ENCODE measurements at regions not wholly inside any gene's neighbourhood (a gene's known extent, or its start where the extent isn't known, plus 50 kb on each side); places are given as distances from the start of the nearest gene placed in this dataset.

DNA sequence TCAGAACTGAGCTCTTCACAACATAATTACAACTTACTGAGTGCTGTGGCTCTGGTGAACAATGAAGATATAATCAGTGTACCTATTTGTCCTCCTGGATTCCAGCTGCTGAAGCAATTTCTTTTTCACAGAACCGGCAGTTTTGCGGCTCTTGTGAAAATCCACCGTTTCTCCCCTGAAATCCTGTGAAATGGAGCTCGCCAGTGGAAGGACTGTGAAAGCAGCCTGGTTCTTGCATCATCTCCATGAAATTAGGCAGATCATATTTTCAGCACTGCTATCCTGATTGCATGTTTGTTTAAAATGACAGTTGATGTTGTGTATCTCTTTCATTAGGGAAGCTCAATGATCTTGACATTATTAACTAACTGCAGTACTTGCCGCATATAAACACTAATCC, 120.2 kb upstream of the SNX19 start:
- 75 to 78% methylated on average over 5 of the region's 5 CpGs for WGBS, 2 donors
- Histone ChIP-seq H3K27ac (no peak overlapping the region), H3K4me3 (no peak overlapping the region), H3K4me1 (no peaks in the 10 kb centered on the region), H3K27me3 (no peaks in the 10 kb centered on the region), H3K9me3 (no peaks in the 10 kb centered on the region), H3K36me3 (replicated peaks in 1 of 2; ENCODE audit: insufficient read depth in 1 of 2, low read depth in 2 of 2) (no peaks in the 10 kb centered on the region)
- intact Hi-C loops (cut with DNase I): no loop called here
- TF ChIP-seq, protein P1, sequence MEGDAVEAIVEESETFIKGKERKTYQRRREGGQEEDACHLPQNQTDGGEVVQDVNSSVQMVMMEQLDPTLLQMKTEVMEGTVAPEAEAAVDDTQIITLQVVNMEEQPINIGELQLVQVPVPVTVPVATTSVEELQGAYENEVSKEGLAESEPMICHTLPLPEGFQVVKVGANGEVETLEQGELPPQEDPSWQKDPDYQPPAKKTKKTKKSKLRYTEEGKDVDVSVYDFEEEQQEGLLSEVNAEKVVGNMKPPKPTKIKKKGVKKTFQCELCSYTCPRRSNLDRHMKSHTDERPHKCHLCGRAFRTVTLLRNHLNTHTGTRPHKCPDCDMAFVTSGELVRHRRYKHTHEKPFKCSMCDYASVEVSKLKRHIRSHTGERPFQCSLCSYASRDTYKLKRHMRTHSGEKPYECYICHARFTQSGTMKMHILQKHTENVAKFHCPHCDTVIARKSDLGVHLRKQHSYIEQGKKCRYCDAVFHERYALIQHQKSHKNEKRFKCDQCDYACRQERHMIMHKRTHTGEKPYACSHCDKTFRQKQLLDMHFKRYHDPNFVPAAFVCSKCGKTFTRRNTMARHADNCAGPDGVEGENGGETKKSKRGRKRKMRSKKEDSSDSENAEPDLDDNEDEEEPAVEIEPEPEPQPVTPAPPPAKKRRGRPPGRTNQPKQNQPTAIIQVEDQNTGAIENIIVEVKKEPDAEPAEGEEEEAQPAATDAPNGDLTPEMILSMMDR (IDR thresholded peaks at IDR 0.05): no peak
- TF ChIP-seq POLR2A (IDR thresholded peaks at IDR 0.05): no peak
- no peak for DNase-seq
- ATAC-seq: no peak

DNA sequence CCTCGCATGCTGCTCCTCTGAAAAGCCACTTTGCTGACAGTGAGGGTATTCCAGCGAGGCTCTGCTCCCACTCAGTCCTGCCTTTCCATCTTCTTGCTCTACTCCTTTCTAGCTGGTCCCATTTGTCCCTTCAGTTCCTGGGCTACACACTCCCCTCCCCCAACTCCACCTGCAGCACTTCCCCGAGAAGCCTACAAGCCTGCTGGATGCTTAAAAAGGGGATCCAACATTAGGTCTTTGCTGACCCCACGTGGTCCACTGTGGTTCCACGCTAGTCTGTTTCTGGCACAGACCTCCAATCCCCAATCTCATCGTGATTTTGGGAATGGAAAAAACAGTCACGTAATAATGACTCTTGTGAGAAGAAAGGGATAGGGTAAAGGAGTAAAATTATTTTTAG, 121.6 kb upstream of the SNX19 start:
- ATAC-seq: no peak
- Histone ChIP-seq H3K27ac (no peak overlapping the region), H3K36me3 (replicated peaks in 1 of 2; ENCODE audit: insufficient read depth in 1 of 2, low read depth in 2 of 2) (no peaks in the 10 kb centered on the region), H3K9me3 (no peaks in the 10 kb centered on the region), H3K4me1 (no peaks in the 10 kb centered on the region), H3K27me3 (no peaks in the 10 kb centered on the region), H3K4me3 (no peak overlapping the region)
- no peak for DNase-seq
- intact Hi-C loops (cut with DNase I): no loop called here
- TF ChIP-seq POLR2A (IDR thresholded peaks at IDR 0.05): no peak
- TF ChIP-seq, protein P1 (IDR thresholded peaks at IDR 0.05): no peak
- 46 to 49% methylated on average over 7 of the region's 7 CpGs for WGBS, 2 donors

DNA sequence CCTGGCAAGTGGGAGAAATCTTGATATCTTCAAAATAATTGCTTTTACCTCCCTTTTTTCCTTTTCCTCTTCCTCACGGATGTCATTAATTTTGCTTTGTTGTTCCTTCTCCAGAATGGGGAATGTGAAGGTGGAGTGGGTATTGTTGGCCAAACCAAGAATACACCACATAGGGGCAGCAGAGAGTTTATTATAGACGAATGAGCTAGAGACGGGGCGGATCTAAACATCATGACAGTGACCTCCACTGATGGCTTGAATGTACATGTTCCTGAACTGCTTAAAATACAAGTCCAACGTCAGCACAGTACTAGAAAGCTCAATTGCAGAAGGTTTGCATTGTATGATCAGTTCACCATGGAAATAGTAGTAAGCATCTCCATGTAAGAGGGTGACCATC, 122.3 kb upstream of the SNX19 start:
- no peak for DNase-seq
- no peak for ATAC-seq
- no peaks in the 10 kb centered on the region for H3K9me3 ChIP-seq
- TF ChIP-seq, protein P1 (IDR thresholded peaks at IDR 0.05): no peak
- TF ChIP-seq POLR2A (IDR thresholded peaks at IDR 0.05): no peak
- H3K27ac ChIP-seq: no peak overlapping the region
- intact Hi-C loops (cut with DNase I): no loop called here
- WGBS, 2 donors: 28 to 30% methylated on average over 5 of the region's 5 CpGs
- H3K4me1 ChIP-seq: no peaks in the 10 kb centered on the region
- no peak overlapping the region for H3K4me3 ChIP-seq
- H3K36me3 ChIP-seq (replicated peaks in 1 of 2; ENCODE audit: insufficient read depth in 1 of 2, low read depth in 2 of 2): no peaks in the 10 kb centered on the region
- no peaks in the 10 kb centered on the region for H3K27me3 ChIP-seq

DNA sequence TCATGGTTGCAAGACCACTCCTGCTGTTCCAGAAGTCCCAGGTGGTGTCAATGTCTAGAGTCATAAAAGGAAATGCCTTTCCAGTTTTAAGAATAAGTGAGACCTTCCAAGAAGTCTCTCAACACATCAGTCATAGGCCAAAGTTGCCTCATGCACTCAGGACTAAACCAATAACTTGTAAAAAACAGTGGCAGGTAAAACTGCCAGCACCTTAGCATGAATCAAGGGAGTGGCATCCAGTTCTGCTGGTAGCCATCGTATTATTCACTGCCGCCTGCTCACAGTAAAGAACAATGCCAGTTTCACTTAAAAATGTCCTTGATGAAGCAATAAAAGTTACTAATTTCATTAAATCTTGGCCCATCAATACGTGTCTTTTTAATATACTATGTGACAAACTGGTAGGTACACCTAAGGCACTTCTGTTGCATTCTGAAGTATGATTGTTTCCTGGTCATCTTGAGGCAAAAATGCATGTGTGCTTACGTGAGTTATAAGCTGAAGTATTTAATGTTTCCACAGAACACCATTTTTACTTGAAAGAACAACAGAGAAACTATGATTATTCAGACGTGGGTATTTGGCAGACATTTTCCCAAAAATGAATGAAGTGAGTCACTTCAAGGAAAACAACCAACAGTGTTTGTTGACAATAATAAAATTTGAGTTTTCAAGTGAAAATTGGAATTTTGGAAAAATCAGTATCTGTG, 125.2 kb upstream of the SNX19 start:
- ATAC-seq (no peak), DNase-seq (no peak)
- TF ChIP-seq POLR2A (IDR thresholded peaks at IDR 0.05): no peak
- TF ChIP-seq, protein P1 (IDR thresholded peaks at IDR 0.05): no peak
- WGBS, 2 donors: 55 to 61% methylated on average over 5 of the region's 5 CpGs
- Histone ChIP-seq H3K4me1 (no peaks in the 10 kb centered on the region), H3K27me3 (no peaks in the 10 kb centered on the region), H3K9me3 (no peaks in the 10 kb centered on the region), H3K36me3 (replicated peaks in 1 of 2; ENCODE audit: insufficient read depth in 1 of 2, low read depth in 2 of 2) (no peaks in the 10 kb centered on the region), H3K27ac (no peak overlapping the region), H3K4me3 (no peak overlapping the region)
- intact Hi-C loops (cut with DNase I): no loop called here

DNA sequence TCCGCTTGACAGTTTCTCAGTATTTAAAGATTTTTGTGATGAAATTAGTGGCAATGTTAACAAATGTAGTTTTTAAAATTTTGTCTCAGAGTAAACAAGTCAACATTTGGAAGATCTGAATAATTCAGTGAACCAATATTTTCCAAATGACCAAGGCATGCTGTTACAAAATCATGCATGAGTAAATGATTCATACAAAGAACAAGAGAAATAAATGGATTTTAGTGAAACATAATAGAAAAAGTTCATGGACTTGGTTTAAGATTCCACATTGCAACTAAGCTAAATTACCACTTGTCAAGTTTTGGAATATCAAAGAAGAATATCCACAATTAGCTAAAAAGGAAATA, 125.7 kb upstream of the SNX19 start:
- TF ChIP-seq POLR2A (IDR thresholded peaks at IDR 0.05): no peak
- TF ChIP-seq, protein P1 (IDR thresholded peaks at IDR 0.05): no peak
- 28 to 29% methylated on average over 1 of the region's 1 CpG for WGBS, 2 donors
- intact Hi-C loops (cut with DNase I): no loop called here
- Histone ChIP-seq H3K4me3 (no peak overlapping the region), H3K27me3 (no peaks in the 10 kb centered on the region), H3K4me1 (no peaks in the 10 kb centered on the region), H3K36me3 (replicated peaks in 1 of 2; ENCODE audit: insufficient read depth in 1 of 2, low read depth in 2 of 2) (no peaks in the 10 kb centered on the region), H3K9me3 (no peaks in the 10 kb centered on the region), H3K27ac (no peak overlapping the region)
- DNase-seq: no peak
- no peak for ATAC-seq
